H1 (cell line): ENCODE measurements at regions not wholly inside any gene's neighbourhood (a gene's known extent, or its start where the extent isn't known, plus 50 kb on each side); places are given as distances from the start of the nearest gene placed in this dataset.

ENCODE experiments used
- EP300 ChIP-seq, 2 experiments: IDR thresholded peaks; 1 replicate in 1 of 2; 2 replicates in 1 of 2; pipeline ENCODE4 v1.6.1; 2011 to 2012; ENCODE audit warnings: low read depth in 2 of 2, low read length in 2 of 2, mild to moderate bottlenecking in 2 of 2, borderline replicate concordance in 1 of 2, inconsistent platforms in 1 of 2, moderate library complexity in 1 of 2
- NANOG ChIP-seq: IDR thresholded peaks from 2 replicates; pipeline ENCODE4 v1.6.1; 2011; ENCODE audit warnings: low read length, low read depth, mild to moderate bottlenecking, inconsistent platforms; ENCODE audit not compliant: insufficient read depth, poor library complexity, severe bottlenecking
- SP1 ChIP-seq: IDR thresholded peaks from 2 replicates; pipeline ENCODE4 v1.6.1; 2011; ENCODE audit warnings: low read depth, low read length

- TF ChIP-seq EP300 (IDR thresholded peaks at IDR 0.05; ENCODE audit: borderline replicate concordance in 1 of 2, low read depth in 2 of 2, low read length in 2 of 2) = no peak
- no peak for TF ChIP-seq NANOG
- no peak for TF ChIP-seq SP1
Measured at GRCh38 chr4:151469970-151470369, 61.0 kb downstream of the FHIP1A start.
